Endothelial cell of hepatic sinusoid (primary cell): ENCODE measurements at regions not wholly inside any gene's neighbourhood (a gene's known extent, or its start where the extent isn't known, plus 50 kb on each side); places are given as distances from the start of the nearest gene placed in this dataset.

Source experiments
- in situ Hi-C: cut with HindIII; loops from 2 replicates; pipeline ENCODE4 v1.10.0; 2017; ENCODE audit warnings: low sequenced_read_pairs

DNA sequence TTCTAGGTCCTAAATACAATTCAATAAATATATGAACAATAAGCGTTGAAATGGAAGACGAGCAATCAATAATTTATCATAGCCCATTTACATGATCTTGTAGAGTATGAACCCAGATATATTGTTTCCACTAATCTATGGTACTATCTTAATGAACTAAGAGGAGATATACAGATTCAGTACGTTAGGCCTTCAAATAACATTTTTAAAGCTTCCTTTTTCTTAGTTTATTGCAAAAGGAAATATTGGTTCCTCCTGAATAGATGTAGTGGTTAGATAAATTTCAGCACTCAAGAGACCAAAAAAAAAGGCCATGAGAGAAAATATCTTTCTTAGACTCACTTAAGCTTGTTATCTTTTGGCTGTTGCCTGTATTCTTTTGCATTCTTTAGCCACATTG, 147.5 kb upstream of the PITX2 start:
- in situ Hi-C loops = no loop called here

DNA sequence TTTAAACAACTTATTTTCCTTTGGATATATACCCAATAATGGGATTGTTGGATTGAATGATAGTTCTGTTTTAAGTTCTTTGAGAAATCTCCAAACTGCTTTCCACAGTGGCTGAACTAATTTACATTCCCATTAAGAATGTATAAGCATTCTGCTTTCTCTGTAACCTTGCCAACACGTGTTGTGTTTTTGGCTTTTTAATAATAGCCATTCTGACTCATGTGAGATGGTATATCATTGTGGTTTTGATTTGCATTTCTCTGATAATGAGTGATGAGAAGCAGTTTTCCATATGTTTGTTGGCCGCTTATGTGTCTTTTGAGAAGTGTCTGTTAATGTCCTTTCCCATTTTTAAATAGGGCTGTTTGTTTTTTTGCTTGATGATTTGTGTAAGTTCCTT, 155.6 kb upstream of the PITX2 start:
- in situ Hi-C loops = loop anchor here (5.0 kb wide), 1 partner anchor 54 kb away; no protein-coding TSS in a partner anchor

DNA sequence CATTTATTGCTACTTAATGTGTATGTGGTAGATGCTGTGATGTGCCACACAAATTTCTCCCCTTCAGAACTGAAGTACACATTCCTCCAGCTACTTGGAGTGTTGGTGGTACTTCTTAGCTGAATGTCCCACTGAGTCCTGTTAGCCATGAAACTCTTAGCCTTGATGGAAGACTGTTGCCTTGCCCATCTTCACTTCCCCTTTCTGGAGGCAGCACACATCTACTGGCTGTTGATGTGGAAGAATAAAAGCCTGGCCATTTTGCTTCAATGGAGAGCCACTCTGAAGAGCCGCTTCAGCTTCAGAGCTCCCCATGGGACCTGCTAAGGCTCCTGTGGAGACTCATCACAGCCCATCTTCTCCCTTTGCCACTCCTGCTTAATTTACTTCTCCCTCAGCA, 157.7 kb upstream of the PITX2 start:
- in situ Hi-C loops = no loop called here

DNA sequence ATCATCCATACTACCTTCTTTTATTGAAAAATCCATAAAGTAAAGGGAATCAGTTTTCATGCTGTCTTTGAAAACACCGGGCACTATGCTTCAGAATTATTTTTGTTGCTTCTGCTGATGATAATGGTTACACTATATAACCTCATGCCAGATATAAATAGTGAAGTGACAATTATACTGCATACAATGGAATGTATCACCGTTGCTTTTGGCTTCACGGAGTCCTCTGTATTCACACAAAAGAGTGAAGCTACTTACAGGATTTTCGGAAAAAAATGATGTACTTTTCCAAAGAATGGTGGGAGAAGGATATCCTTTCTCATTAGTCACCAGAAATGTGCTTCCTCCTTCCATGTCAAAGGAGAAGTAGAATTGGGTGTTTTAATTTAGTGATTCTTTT, 159.1 kb upstream of the PITX2 start:
- in situ Hi-C loops = no loop called here

DNA sequence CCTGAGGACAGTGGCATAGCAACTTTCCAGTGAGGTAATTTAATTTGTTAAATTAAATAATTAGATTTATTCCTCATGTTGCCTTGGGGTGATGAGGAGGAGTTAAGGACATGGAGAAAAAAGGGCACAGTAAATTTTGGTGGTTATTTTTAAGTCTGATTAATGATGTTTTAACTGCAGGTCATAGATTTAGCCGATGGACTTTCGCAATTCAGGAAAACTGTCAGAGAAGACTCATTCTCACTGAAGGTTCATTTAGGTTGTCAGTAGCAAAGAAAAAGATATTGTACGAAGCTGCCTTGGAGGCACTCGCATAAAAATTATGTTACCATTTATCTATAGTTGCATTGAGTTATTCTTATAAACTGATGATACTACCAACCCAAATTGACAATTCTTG, 164.2 kb upstream of the PITX2 start:
- in situ Hi-C loops = no loop called here

DNA sequence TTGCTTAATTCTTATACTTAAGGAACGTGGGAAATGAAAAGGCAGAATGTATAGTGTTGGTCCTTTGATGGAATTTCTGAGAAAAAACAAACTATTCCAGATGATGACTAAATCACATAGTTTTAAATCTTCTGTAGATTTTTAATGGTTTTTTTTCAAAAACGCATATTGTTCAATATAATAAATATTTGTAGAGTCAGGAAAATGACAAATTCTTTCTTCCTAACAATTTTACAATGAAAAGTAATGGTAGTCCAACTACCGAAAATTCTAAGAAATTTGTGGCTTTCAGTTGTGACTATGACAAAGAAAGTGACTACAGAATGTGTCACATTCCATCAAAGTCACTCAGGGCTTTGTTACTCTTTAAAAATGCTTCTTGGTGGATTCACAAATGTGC, 164.8 kb upstream of the PITX2 start:
- in situ Hi-C loops = no loop called here

DNA sequence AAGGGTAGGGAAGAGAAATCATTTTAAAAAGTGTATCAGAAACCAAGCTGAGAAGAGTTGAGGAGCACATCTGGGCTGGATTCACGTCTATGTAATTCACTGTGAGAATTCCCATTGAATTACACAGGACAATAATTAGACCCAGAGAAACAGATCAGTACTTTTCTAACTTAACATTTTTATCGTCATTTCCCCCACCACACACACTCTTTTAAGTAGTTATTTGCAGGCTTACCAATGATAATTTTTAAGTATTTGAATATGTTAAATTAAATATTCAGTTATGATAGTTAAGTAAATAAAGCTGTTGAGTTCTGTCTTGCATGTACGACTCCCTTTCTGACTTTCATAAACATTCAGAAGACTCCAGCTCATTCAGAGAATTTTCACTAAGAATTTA, 165.4 kb upstream of the PITX2 start:
- in situ Hi-C loops = no loop called here

DNA sequence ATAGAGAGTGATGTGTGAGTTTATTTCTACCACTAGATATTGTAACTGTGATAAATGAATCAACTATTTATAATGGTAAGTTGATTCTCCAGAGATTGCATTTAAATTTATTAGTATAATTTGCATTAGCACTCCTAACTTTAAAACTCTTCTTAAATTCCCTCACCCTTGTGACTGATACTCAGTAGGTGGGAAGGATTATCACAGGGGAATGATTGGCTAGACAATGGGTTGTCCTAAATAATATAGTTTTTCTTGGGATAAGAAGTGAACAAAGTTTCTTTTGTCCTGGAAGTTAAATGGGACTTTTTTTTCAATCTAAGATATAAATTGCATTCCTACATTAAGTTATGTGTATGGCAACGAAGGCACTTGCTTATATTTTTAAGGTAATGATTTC, 169.2 kb upstream of the PITX2 start:
- in situ Hi-C loops = no loop called here

DNA sequence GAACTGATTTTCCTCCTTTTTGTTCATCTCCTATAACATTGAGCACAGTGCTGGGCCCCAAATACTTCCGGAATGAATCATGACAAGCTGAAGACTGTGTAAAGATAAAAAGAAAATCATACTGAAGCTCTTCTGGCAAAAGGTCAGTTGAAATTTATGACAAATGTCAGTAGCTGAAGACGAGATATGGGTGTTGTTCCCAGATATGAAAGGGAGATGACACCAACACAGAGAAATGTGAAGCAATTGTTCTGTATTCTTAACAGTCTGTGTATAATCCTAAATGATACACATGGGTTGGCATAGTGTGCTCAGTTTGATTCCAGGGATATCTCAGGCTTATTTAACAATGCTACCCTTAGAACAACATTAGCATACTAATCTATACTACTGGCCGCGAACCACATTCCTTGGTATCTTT, 170.5 kb upstream of the PITX2 start:
- in situ Hi-C loops = no loop called here

DNA sequence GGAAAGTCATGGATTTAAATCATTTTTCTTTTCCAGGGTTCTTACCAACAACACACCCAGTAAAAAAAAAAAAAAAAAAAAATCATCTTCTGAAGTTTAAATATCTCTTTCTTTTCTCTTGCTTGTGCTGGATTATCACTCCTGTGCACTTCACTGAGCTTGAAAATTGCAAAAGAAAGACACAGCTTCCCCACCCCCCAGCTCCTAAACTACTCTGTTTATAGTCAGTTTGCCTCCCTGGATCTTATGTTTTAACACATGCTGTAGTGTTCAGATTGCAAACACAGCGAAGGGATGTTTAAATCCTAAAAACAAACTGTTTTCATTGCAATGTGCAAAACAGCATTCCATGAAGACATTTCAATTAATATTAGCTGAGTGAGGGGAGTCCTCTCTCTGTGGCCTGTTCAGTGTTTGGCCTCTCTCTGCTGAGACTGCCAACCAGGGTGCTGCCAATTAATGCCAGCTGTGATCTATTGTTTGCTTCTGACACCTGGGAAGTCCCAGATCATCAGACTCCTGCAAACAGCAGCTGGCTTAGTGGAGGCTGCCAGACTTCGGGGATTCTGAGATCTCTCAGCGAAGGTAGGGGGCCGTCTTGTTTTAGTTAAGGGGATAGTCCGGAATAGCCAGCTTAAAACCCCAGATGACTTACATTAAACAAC, 171.1 kb upstream of the PITX2 start:
- in situ Hi-C loops = no loop called here

DNA sequence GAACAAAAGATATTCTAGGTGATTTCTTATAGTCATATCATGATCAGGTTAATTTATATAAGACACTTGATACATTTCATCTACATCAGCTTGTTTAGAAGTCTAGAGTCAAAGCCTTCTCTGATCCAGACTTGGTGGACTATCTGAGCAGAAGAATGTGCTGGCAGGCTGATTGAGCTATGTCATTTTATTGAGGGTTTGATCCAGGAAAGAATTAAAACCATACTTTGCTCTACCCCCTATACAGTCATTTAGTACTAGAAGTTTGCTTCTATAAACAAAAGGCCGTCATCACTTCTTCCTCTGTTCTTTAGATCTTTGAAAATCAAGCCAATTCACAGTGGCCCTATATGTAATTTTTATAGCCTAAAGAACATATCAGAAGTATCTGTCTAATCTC, 173.1 kb upstream of the PITX2 start:
- in situ Hi-C loops = no loop called here

DNA sequence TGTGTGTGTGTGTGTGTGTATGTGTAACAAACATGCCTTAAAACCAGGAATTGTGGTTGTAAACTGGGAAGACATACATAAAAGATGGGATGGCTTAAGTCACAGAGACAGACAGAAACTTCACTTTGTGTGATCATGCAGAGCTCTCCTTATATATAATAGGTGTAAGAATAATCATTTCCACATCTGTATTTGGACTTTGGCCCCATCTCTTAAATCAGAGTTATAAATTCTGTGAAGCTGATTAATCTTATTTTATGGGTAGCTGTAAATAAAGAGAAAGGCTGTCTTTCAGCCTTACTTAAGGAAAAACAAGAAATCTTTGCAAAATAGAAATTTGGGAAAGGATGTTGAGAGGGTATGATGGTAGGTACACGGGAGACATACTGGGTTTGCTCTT, 174.6 kb upstream of the PITX2 start:
- in situ Hi-C loops = no loop called here

DNA sequence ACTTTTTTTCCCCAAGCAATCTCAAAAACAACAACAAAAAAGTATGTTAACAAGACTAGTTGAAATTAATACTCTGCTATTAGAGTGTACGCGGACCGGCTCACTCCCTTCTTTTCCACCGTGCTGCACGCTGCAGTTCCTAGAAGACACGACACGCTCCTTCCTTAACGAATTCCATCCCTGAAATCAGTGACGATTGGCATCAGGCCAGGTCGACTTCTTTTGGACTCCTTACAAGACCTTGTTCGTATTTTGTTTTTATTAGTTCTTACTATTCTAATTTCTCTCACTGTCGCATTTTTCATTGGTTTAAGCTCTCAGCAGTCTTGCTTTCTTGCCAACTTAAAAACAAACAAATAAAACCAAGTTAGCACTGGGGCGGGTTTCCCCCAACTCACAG, 175.8 kb upstream of the PITX2 start:
- in situ Hi-C loops = no loop called here

DNA sequence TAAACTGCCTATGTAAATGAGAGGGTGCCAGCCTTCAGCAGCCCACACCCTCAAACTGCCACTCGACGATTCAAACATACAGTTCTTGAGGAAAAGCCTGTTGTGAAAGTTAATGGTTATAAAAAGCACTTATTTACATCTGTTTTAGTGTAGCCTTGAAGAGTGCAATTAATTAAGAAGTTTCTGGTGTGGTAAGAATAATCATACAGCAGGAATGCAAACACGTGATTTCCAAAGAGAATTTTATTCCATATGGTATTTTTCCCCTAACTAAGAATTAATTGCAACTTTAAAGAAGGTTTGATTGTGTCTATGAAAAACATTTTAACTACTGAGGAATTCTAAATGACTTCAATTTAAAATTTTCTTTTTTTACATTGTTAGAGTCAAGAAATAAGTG, 176.3 kb upstream of the PITX2 start:
- in situ Hi-C loops = no loop called here

DNA sequence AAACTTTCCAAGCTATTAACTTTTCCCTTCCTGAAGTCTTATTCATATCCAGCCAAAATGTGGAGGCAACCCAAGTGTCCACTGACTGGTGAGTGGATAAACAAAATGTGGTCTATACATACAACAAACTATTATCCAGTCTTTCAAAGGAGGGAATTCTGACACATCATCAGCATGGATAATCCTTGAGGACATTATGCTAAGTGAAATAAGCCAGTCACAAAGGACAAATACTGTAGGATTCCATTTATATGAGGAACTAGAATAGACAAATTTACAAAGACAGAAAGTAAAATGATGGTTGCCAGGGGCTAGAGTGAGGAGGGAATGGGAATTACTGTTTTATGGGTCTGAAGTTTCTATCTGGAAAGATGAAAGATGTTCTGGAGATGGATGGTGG, 178.7 kb upstream of the PITX2 start:
- in situ Hi-C loops = no loop called here

DNA sequence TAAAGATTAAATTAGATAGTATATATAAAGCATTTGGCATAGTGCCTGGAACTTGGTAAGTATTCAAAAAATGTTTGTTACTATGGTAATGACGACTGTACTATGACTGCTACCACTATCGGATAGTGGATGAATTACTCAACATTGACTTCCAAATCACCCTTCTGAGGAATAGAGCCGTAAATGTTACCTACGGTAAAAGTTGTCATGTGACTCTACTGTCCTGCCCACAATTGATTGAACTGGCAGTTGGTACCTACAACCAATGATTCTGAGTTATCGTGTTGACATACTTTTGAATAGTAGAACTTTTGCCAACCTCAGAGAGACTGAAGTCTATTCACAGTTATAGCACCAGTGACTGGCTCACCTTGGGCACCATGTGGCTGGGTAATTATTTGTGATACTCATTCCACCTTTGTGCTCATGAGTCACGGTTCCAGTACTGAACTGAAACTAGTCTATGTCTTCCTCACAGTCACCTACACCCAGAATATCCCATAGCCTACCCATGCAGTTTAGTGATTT, 185.5 kb upstream of the PITX2 start:
- in situ Hi-C loops = no loop called here

DNA sequence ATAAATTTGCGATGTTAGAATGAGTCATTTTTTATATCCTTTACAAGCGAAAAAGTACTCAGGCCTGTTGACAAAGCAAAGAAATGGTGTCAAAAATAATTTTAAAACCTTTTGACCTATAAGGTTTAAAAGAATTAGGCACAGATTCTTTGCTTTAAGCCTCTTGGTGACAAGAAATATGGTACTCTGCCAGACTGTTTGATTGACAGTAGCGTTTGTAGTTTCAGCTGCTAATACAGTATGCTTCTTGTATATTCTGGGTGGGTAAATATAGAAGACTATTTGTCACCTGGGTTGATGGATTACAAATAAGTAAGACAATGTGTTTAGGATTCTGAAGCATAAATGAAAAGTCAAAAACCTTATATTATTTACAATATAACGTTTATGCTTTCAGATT, 193.1 kb upstream of the PITX2 start:
- in situ Hi-C loops = no loop called here

DNA sequence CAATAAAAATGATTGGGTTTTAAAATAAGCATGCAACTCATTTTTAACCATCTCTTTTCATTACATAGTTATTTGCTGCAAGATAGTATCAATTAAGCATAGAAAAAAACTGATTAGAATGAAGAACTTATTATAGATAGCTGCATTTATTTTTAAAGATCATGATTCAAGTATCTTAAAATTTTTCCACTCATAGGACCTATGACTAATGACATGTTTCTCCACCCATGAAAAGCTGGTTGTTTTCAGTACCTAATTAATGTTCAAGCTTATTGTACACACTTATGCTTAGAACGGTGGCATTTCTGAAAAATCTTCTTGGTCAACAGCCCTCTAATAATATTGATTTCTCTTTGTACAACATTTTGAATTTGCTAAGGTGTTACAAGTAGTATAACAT, 193.5 kb upstream of the PITX2 start:
- in situ Hi-C loops = no loop called here

DNA sequence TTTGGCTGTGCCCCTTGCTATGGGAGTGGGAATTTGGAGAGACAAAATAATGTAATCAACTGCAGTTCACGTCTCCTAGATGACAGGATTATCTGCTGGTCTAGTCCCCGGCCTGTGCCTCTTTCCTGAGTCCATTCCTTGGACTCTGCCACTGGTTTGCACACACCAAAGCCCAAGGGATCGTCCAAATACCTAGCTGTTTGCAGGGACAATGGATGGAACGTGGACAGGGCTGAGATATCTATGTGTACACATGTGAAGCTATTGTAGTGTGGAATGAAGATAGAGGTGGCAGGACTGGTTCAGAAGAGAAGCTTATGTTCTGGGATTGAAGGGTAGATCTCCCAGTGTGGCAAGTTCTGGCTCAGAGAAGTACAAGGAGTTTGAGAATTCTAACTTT, 198.3 kb upstream of the PITX2 start:
- in situ Hi-C loops = no loop called here

DNA sequence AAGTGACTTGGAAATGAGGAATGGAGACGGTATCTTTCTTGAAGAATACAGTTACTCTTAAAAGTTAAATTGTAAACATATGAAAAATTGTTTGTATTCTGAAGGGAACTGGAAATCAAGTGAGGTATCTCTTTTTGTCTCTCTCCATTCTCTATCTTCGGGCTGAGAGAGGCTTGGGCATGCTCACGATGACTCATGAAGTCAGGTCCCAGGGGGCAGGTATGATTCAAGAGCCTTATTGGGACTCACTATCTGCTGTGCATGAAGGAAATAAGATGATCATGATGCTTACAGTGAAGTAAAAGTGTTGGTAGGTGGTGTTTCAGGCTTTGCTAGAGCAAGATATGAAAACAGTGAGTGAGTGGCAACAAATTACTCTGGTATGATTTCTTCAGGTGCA, 200.4 kb upstream of the PITX2 start:
- in situ Hi-C loops = no loop called here

DNA sequence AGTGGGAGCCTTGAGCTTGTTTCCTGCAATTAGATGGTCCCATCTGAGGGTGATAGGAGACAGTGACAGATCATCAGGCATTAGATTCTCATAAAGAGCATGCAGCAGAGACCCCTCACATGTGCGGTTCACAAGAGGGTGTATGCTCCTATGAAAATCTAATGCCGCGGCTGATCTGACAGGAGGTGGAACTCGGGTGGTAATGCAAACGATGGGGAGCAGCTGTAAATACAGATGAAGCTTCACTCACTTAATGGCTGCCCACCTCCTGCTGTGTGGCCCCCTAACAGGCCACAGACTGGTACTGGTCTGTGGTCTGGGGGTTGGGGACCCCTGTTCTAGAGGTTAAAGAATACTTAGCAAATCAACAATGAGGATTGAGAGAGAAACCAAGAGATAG, 201.5 kb upstream of the PITX2 start:
- in situ Hi-C loops = no loop called here

DNA sequence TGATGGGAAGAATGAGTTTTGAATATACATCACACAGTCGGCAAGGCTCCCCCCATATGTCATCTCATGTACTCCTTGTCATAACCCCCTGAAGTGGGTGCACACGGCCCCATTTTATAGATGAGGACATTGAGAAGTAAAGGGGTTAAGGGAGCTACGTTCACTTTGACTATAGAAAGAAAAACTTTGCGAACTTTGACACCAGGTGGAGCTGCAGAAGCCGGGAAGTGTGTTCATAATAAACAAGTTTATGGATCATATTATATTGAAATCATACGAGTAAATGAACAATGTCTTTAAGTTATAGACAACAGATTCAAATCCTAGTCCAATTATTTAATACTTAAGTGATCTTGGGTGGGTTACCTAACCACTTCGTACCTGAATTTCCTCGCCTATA, 203.8 kb upstream of the PITX2 start:
- in situ Hi-C loops = no loop called here

DNA sequence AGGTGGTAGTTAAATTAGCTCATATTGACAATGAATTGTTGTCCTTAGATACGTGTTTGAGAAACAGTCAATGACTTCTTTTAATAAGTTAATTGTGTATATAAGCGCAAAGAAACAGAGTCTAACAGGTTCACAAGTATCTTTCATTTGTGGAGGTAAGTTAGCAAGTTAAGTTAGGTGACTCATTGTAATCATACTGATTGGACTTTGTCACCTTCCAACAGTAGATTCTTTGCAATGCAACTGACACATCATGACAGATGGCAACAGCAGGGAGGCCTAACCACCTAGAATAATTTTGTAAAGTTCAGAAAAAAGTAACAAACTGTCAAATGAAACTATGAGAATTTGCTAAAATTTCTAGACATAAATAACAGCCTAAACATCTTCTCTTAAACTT, 207.6 kb upstream of the PITX2 start:
- in situ Hi-C loops = loop anchor here (5.0 kb wide), 1 partner anchor 53 kb away; no protein-coding TSS in a partner anchor
